IPS-20b (cell line): ENCODE measurements at regions not wholly inside any gene's neighbourhood (a gene's known extent, or its start where the extent isn't known, plus 50 kb on each side); places are given as distances from the start of the nearest gene placed in this dataset.
A peak's percentile ranks its signal among the peaks of the same experiment; 100 is the strongest.

Source experiments
- H3K27ac ChIP-seq: one replicate; pipeline ENCODE4 v1.5.1; 2013; ENCODE audit warnings: low read length
- H3K27me3 ChIP-seq: 2 replicates; pipeline ENCODE4 v1.6.1; 2013; ENCODE audit warnings: mild to moderate bottlenecking, low read length, inconsistent platforms; ENCODE audit not compliant: insufficient read depth
- H3K36me3 ChIP-seq: 2 replicates; pipeline ENCODE4 v1.6.1; 2013; ENCODE audit warnings: low read depth, mild to moderate bottlenecking, inconsistent platforms, low read length, moderate library complexity; ENCODE audit not compliant: insufficient read depth
- H3K4me1 ChIP-seq: 2 replicates; pipeline ENCODE4 v1.6.1; 2013; ENCODE audit warnings: mild to moderate bottlenecking, control low read depth, inconsistent platforms, low read length, moderate library complexity; ENCODE audit not compliant: insufficient read depth
- H3K4me3 ChIP-seq: 2 replicates; pipeline ENCODE4 v1.5.1; 2013; ENCODE audit warnings: mild to moderate bottlenecking, low read length, inconsistent platforms
- H3K9ac ChIP-seq: 2 replicates; pipeline ENCODE4 v1.6.1; 2013; ENCODE audit warnings: low read depth, mild to moderate bottlenecking, inconsistent platforms, low read length, moderate library complexity
- H3K9me3 ChIP-seq: 2 replicates; pipeline ENCODE4 v1.6.1; 2013; ENCODE audit warnings: mild to moderate bottlenecking, low read depth, low read length, inconsistent platforms; ENCODE audit not compliant: insufficient read depth

DNA sequence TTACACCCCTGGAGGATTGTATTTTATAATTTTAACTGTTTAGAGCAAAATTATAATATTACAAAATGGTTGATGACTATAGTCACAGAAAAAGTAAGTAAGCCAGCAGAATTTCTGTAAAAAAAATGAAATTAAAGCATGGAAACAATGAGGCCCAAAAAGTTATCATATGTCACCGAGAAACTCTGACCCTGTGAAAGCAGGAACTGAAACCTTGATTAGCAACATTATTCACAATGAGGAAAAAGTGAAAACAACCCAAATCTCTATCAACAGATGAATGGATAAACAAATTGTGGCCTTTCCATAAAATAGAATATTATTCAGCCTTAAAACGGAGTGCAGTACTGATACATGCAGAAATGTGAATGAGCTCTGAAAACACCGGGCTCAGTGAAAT is 1471.7 kb downstream of the NLGN4Y start:
- Histone ChIP-seq H3K9ac (no peak overlapping the region), H3K27me3 (no peaks in the 10 kb centered on the region), H3K4me1 (no peaks in the 10 kb centered on the region), H3K4me3 (no peak overlapping the region), H3K36me3 (no peaks in the 10 kb centered on the region), H3K27ac (no peak overlapping the region), H3K9me3 (no peaks in the 10 kb centered on the region)

DNA sequence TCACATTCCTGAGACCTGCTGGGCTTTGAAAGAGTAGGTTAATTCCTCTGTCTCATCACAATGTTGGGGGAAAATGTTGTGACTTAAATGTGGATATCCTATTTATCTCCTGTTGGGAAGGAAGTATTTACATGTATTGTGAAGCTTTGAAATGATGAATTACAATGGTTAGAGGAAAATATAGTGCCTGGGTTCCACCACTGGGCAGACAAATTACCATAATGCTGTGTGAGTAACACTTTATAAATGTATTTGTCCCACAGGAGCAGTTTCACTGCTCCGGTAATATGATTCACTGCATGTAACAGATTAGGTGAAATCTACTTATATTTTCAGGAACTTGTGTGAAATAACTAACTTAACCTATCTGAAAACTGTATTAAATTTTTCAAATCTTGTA is 1476.4 kb downstream of the NLGN4Y start:
- no peaks in the 10 kb centered on the region for H3K4me1 ChIP-seq
- H3K9me3 ChIP-seq, result no peaks in the 10 kb centered on the region
- no peak overlapping the region for H3K27ac ChIP-seq
- no peaks in the 10 kb centered on the region for H3K27me3 ChIP-seq
- no peak overlapping the region for H3K9ac ChIP-seq
- no peaks in the 10 kb centered on the region for H3K36me3 ChIP-seq
- no peak overlapping the region for H3K4me3 ChIP-seq

GRCh38 chrY:16001896-16002295 is 1477.6 kb downstream of the NLGN4Y start:
- H3K4me1 ChIP-seq, result no peaks in the 10 kb centered on the region
- no peaks in the 10 kb centered on the region for H3K27me3 ChIP-seq
- no peak overlapping the region for H3K9ac ChIP-seq
- H3K4me3 ChIP-seq, result no peak overlapping the region
- no peaks in the 10 kb centered on the region for H3K36me3 ChIP-seq
- no peak overlapping the region for H3K27ac ChIP-seq
- no peaks in the 10 kb centered on the region for H3K9me3 ChIP-seq

GRCh38 chrY:16051908-16052643 is 1527.7 kb downstream of the NLGN4Y start:
- no peaks in the 10 kb centered on the region for H3K36me3 ChIP-seq
- no peaks in the 10 kb centered on the region for H3K9me3 ChIP-seq
- no peak overlapping the region for H3K27ac ChIP-seq
- H3K9ac ChIP-seq, result no peak overlapping the region
- peaks cover 3% of the 10 kb centered on the region; the same call in 1 of the 2 replicates for H3K4me1 ChIP-seq
- no peak overlapping the region for H3K4me3 ChIP-seq
- H3K27me3 ChIP-seq, result no peaks in the 10 kb centered on the region

DNA sequence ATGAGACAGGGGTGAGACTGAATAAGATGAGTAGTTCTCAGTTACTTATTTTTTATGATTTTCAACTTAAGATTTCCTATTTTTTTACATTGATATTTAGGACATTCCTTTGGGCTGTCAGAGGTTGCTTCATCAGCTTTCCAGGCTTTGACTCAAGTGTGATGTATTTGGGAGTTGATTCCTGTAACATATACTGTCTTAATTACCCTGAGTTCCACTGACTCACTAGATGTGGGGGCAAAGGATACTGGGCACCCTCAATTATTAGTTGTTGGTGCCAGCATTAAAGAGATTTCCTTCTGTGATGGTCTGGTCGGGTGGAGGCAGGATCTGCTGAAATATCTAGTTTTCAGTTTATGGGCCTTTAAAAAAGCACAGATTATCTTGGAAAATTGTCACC is 1535.8 kb downstream of the NLGN4Y start:
- H3K36me3 ChIP-seq, result no peaks in the 10 kb centered on the region
- no peak overlapping the region for H3K9ac ChIP-seq
- H3K4me3 ChIP-seq, result no peak overlapping the region
- peaks cover 3% of the 10 kb centered on the region; the same call in 1 of the 2 replicates for H3K4me1 ChIP-seq
- no peak overlapping the region for H3K27ac ChIP-seq
- H3K9me3 ChIP-seq, result no peaks in the 10 kb centered on the region
- no peaks in the 10 kb centered on the region for H3K27me3 ChIP-seq

- no peaks in the 10 kb centered on the region for H3K9me3 ChIP-seq
- H3K4me1 ChIP-seq, result peaks cover 3% of the 10 kb centered on the region; the same call in 1 of the 2 replicates
- H3K9ac ChIP-seq, result no peak overlapping the region
- H3K27ac ChIP-seq, result no peak overlapping the region
- H3K27me3 ChIP-seq, result no peaks in the 10 kb centered on the region
- no peak overlapping the region for H3K4me3 ChIP-seq
- no peaks in the 10 kb centered on the region for H3K36me3 ChIP-seq
These were observed 1536.4 kb downstream of the NLGN4Y start for GRCh38 chrY:16060686-16061085.

- Histone ChIP-seq H3K27me3 (no peaks in the 10 kb centered on the region), H3K4me1 (no peaks in the 10 kb centered on the region), H3K9me3 (no peaks in the 10 kb centered on the region)
These were observed 1547.6 kb downstream of the NLGN4Y start for GRCh38 chrY:16071957-16072356.

GRCh38 chrY:16075701-16076100 is 1551.4 kb downstream of the NLGN4Y start:
- H3K27ac ChIP-seq, result no peak overlapping the region
- H3K9me3 ChIP-seq, result no peaks in the 10 kb centered on the region
- no peak overlapping the region for H3K9ac ChIP-seq
- H3K36me3 ChIP-seq, result no peaks in the 10 kb centered on the region
- H3K4me1 ChIP-seq, result no peaks in the 10 kb centered on the region
- no peaks in the 10 kb centered on the region for H3K27me3 ChIP-seq
- H3K4me3 ChIP-seq, result no peak overlapping the region

More at GRCh38 chrY:16071957-16072356, 1547.6 kb downstream of the NLGN4Y start:
- H3K4me3 ChIP-seq, result no peak overlapping the region
- H3K27ac ChIP-seq, result no peak overlapping the region
- no peaks in the 10 kb centered on the region for H3K36me3 ChIP-seq
- H3K9ac ChIP-seq, result no peak overlapping the region

DNA sequence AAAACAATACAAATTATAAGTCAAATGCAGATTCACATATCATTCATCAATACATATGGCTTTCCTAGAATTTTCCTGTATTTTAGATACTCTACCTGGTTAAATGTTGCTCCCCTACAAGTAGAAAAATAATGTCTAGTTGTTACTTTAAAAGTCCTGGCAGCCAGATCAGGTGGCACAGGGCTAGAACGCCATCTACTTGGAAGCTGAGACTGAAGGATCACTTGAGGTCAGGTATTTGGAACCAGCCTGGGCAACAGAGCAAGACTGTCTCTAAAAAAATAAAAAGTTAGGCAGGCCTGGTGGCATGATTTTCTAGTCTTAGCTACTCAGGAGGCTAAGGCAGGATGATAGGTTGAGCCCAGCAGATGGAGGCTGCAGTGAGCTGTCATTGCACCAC is 1573.0 kb downstream of the NLGN4Y start:
- H3K36me3 ChIP-seq, result no peaks in the 10 kb centered on the region
- no peak overlapping the region for H3K4me3 ChIP-seq
- no peaks in the 10 kb centered on the region for H3K9me3 ChIP-seq
- peaks cover 10% of the 10 kb centered on the region; the same call in 1 of the 2 replicates for H3K4me1 ChIP-seq
- H3K27me3 ChIP-seq, result no peaks in the 10 kb centered on the region
- H3K27ac ChIP-seq, result no peak overlapping the region
- H3K9ac ChIP-seq, result no peak overlapping the region

DNA sequence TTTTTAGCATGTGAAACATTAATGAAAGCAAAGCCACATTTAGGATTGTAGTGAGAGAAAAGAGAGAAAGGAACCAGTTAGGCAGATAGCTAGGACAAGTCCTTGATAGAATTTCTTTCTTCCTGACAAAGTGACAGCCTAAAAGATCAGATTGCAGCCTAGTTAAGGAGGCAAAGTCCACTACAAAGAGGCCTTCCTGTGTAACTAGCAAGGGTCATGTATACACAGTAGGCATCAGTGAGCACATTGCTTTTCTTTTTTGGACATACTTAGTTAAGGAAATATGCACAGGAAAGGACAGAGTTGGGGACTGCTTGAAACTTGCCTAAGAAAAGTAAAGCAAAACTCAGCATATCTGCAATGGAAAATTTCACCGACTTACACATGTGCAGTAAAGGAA is 1577.5 kb downstream of the NLGN4Y start:
- Histone ChIP-seq H3K36me3 (no peaks in the 10 kb centered on the region), H3K9ac (no peak overlapping the region), H3K4me1 (peaks cover 13% of the 10 kb centered on the region; the same call in 1 of the 2 replicates), H3K4me3 (no peak overlapping the region), H3K9me3 (no peaks in the 10 kb centered on the region; the same call in 1 of the 2 replicates), H3K27ac (peak overlapping the region; percentile 87), H3K27me3 (no peaks in the 10 kb centered on the region)

DNA sequence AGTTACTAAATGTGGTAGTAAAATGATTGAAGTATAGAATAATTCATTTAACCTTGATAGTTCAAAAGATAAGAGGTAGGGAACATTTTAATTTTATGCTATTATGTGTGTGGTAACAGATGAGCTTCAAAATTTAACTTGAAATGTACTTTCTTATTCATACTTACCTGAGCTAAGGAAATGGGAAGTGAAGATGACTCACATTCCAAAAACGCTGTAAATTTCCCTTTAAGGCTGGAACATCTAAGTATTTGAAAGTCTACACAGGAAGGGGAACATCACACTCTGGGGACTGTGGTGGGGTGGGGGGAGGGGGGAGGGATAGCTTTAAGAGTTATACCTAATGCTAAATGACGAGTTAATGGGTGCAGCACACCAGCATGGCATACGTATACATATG is 1582.3 kb downstream of the NLGN4Y start:
- Histone ChIP-seq H3K4me1 (peaks cover 28% of the 10 kb centered on the region; the same call in 1 of the 2 replicates), H3K9ac (no peak overlapping the region), H3K4me3 (no peak overlapping the region), H3K36me3 (no peaks in the 10 kb centered on the region), H3K27me3 (no peaks in the 10 kb centered on the region), H3K9me3 (no peaks in the 10 kb centered on the region; the same call in 1 of the 2 replicates), H3K27ac (no peak overlapping the region)

DNA sequence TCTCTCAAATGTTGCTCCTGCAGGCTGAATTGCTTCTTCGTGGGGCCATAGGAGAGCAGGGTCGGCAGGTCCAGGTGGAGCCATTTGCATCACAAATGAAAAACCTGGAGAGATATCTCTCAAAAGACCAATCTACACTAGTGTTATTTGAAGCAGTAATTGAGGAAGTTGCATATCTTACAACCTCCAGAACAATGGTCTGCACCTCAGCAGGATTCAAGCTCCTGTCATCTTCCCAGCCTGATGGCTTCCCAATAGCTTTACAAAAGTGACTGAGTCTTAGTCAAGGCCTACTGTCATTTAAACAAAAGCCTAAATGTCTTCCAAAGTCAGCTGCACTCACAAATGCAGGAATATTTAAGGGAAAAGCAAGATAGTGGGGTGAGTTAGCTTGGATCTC is 1584.5 kb downstream of the NLGN4Y start:
- H3K9me3 ChIP-seq, result no peaks in the 10 kb centered on the region; the same call in 1 of the 2 replicates
- peaks cover 20% of the 10 kb centered on the region; the same call in 1 of the 2 replicates for H3K4me1 ChIP-seq
- no peak overlapping the region for H3K4me3 ChIP-seq
- no peaks in the 10 kb centered on the region for H3K27me3 ChIP-seq
- H3K27ac ChIP-seq, result no peak overlapping the region
- no peak overlapping the region for H3K9ac ChIP-seq
- H3K36me3 ChIP-seq, result no peaks in the 10 kb centered on the region
